ENCODE measurements at regions not wholly inside any gene's neighbourhood (a gene's known extent, or its start where the extent isn't known, plus 50 kb on each side); places are given as distances from the start of the nearest gene placed in this dataset.
"Not testable (repeated sequence)": the region's sequence is repeated elsewhere in the genome, so short reads cannot be mapped to it uniquely, and the experiment has no call there.

- DNase-seq (ENCODE audit: low read depth) = no peak
Measured at GRCh38 chr10:119996944-119997343, 104.4 kb downstream of the SEC23IP start.

- DNase-seq (ENCODE audit: low read depth) = no peak
Measured at GRCh38 chr10:119997429-119997828, 104.9 kb downstream of the SEC23IP start.

- DNase-seq (ENCODE audit: low read depth) = no peak
Measured at GRCh38 chr10:120002785-120003184, 110.3 kb downstream of the SEC23IP start.

GRCh38 chr10:120005207-120006201 lies 113.0 kb downstream of the SEC23IP start:
- DNase-seq (ENCODE audit: low read depth) = no peak

- no peak for DNase-seq (ENCODE audit: low read depth)
Measured at GRCh38 chr10:120007261-120007660, 114.7 kb downstream of the SEC23IP start.

- no peak for DNase-seq (ENCODE audit: low read depth)
Measured at GRCh38 chr10:120011359-120012130, 119.0 kb downstream of the SEC23IP start.

- no peak for DNase-seq (ENCODE audit: low read depth)
Measured at GRCh38 chr10:120012131-120012400, 119.5 kb downstream of the SEC23IP start.

- DNase-seq (ENCODE audit: low read depth) = no peak
Measured at GRCh38 chr10:120012566-120012965, 120.0 kb downstream of the SEC23IP start.

GRCh38 chr10:120014031-120014430 lies 121.5 kb downstream of the SEC23IP start:
- DNase-seq (ENCODE audit: low read depth) = no peak

- no peak for DNase-seq (ENCODE audit: low read depth)
Measured at GRCh38 chr10:120015064-120015463, 122.5 kb downstream of the SEC23IP start.

- DNase-seq (ENCODE audit: low read depth) = no peak
Measured at GRCh38 chr10:120016906-120017305, 124.4 kb downstream of the SEC23IP start.

- no peak for DNase-seq (ENCODE audit: low read depth)
Measured at GRCh38 chr10:120017733-120018417, 125.3 kb downstream of the SEC23IP start.

GRCh38 chr10:120018695-120019094 lies 126.2 kb downstream of the SEC23IP start:
- no peak for DNase-seq (ENCODE audit: low read depth)

GRCh38 chr10:120019568-120019967 lies 127.0 kb downstream of the SEC23IP start:
- no peak for DNase-seq (ENCODE audit: low read depth)

GRCh38 chr10:120022357-120022756 lies 129.8 kb downstream of the SEC23IP start:
- DNase-seq (ENCODE audit: low read depth) = no peak

GRCh38 chr10:120034236-120034635 lies 141.7 kb downstream of the SEC23IP start:
- DNase-seq (ENCODE audit: low read depth) = no peak

- DNase-seq (ENCODE audit: low read depth) = no peak
Measured at GRCh38 chr10:120039046-120039445, 146.5 kb downstream of the SEC23IP start.

- DNase-seq (ENCODE audit: low read depth) = no peak
Measured at GRCh38 chr10:120039826-120040225, 147.3 kb downstream of the SEC23IP start.

- no peak for DNase-seq (ENCODE audit: low read depth)
Measured at GRCh38 chr10:120041807-120042559, 149.5 kb downstream of the SEC23IP start.

- DNase-seq (ENCODE audit: low read depth) = no peak
Measured at GRCh38 chr10:120042705-120043104, 150.2 kb downstream of the SEC23IP start.

GRCh38 chr10:120047373-120047772 lies 154.8 kb downstream of the SEC23IP start:
- DNase-seq (ENCODE audit: low read depth) = not testable (repeated sequence)

- no peak for DNase-seq (ENCODE audit: low read depth)
Measured at GRCh38 chr10:120047926-120048325, 155.4 kb downstream of the SEC23IP start.
